ENCODE measurements at regions not wholly inside any gene's neighbourhood (a gene's known extent, or its start where the extent isn't known, plus 50 kb on each side); places are given as distances from the start of the nearest gene placed in this dataset.

DNA sequence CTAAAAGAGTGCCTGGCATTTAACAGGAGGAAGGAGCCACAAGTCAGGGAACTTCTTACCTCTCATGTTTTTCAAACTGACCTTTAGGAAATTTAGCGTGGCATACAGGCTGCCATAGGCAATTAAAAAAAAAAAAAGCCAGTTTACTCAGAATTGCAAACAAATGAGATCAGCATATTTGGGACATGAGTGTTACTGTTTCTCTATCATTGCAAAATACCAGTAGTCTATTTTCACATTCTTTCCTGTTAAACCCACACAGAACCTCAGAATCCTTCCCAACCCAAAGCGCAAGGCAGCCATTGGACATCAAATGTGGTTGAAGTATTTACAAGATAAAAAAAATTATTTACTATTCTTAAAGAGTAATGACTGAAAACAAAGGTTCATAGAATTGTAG lies 366.4 kb upstream of the DYNLRB2 start:
- TF ChIP-seq, protein P1, sequence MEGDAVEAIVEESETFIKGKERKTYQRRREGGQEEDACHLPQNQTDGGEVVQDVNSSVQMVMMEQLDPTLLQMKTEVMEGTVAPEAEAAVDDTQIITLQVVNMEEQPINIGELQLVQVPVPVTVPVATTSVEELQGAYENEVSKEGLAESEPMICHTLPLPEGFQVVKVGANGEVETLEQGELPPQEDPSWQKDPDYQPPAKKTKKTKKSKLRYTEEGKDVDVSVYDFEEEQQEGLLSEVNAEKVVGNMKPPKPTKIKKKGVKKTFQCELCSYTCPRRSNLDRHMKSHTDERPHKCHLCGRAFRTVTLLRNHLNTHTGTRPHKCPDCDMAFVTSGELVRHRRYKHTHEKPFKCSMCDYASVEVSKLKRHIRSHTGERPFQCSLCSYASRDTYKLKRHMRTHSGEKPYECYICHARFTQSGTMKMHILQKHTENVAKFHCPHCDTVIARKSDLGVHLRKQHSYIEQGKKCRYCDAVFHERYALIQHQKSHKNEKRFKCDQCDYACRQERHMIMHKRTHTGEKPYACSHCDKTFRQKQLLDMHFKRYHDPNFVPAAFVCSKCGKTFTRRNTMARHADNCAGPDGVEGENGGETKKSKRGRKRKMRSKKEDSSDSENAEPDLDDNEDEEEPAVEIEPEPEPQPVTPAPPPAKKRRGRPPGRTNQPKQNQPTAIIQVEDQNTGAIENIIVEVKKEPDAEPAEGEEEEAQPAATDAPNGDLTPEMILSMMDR (IDR thresholded peaks at IDR 0.05) = no peak
- TF ChIP-seq POLR2A (IDR thresholded peaks at IDR 0.05) = no peak
- no peak for TF ChIP-seq POLR2AphosphoS5 (IDR thresholded peaks at IDR 0.05)
